DMS153 (cell line): ENCODE measurements at regions not wholly inside any gene's neighbourhood (a gene's known extent, or its start where the extent isn't known, plus 50 kb on each side); places are given as distances from the start of the nearest gene placed in this dataset.
"Not testable (repeated sequence)": the region's sequence is repeated elsewhere in the genome, so short reads cannot be mapped to it uniquely, and the experiment has no call there.

Experiments
- DNase-seq: peaks from one replicate; lab custom pipeline; 2025; lab: John Stamatoyannopoulos, UW

DNA sequence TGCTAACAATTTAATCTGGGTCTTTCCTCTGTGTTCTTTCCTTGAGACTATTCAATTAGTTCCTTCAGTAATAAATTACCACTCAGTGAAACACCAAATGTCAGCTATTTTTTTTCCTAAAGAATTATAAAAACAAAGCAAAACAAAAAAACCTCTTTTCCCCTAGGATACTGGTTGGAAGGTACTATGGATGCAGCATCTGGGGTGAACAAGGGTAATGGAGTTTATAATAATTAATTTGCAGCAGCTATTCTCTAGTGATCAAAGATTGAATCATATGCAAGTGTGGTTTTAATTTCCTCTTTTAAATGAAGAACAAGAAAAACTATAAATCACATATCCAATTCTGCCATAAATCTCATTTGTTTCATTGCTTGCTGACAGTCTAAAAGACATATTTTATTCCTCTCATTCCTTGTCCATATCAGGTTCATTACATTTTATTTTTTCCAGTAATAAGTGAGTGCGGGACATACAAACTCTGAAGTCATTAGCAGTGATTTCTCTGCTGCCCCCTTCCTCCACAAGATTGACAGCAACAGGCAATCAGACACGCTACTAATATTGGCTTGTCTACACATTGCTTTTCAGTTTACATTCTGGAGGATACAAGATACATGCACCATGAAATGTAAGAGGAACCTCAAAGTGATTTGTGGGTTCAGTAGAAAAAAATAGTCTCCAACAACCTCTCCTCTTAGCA is 1093.4 kb upstream of the SLIT2 start:
- DNase-seq, result no peak

DNA sequence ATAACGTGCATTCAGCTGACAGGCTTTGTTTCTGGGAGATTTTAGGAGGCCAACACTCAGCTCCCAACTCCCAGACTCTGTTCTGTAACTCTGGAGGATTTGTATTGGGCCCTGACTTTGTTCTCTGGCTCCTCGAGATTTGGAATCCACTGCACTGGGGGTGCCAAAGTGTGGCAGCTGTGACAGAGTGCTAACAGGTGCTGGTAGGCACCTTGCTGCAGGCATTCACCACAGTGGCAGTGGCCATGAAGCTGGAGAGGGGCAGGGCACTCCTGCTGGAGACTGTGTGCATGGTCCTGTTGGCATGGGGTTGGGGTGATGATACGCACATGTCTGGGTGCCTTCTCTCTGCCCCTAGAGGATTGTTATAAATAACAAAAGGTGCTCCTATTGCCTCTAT is 1094.9 kb upstream of the SLIT2 start:
- DNase-seq, result no peak

DNA sequence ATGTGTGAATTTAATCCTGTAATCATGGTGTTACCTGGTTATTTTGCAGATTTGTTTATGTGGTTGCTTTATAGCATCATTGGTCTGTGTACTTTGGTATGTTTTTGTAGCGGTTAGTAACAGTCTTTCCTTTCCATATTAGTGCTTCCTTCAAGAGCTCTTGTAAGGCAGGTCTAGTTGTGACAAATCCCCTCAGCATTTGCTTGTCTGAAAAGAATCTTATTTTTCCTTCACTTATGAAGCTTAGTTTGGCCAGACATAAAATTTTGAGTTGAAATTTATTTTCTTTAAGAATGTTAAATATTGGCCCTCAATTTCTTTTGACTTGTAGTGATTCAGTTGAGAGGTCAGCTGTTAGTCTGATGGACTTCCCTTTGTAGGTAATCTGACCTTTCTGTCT is 1096.1 kb upstream of the SLIT2 start:
- DNase-seq, result no peak

DNA sequence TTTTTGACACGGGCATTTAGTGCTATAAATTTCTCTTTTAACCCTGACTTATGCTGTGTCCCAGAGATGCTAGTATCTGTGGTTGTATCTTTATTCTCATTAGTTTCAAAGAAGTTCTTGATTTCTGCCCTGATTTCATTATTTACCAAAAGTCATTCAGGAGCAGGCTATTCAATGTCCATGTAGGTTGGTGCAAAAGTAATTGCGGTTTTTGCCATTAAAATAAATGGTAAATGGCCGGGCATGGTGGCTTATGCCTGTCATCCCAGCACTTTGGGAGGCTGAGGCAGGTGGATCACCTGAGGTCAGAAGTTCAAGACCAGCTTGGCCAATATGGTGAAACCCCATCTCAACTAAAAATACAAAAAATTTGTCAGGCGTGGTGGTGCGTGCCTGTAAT is 1097.4 kb upstream of the SLIT2 start:
- not testable (repeated sequence) for DNase-seq

DNA sequence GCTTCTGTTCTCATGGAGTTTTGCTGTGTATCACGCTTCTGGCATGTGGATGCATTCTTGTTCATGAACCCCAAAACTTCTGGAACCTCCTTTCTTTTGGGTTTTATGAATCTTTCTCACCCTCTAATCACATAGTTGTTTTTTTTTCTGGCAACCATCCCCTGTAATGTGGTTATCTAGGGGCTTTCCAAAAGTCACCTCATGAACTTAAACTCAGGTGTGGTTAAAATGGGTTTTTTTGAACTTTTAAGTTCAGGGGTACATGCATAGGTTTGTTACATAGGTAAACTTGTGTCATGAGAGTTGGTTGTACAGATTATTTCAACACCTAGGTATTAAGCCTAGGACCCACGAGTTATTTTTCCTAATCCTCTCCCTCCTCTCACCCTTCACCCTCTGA is 1099.4 kb upstream of the SLIT2 start:
- DNase-seq, result no peak

DNA sequence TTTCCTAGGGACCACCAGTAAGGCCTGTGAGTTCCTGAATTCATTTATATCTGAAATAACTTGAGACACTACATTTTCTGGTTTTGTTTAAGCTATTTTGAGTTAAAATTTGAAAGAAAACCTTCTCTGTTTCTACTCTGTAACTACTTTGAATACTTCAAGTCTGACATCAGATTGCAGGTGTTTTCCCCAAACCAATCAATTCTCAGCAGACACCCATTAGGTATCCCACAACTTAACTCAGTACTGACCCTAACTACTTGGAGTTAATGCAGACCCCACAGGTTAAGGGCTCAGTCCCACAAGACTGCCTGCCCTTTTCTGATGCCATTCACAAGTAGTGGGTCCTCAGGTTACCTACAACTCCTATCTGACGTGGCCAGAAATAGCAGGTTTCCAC is 1100.0 kb upstream of the SLIT2 start:
- DNase-seq, result no peak

DNA sequence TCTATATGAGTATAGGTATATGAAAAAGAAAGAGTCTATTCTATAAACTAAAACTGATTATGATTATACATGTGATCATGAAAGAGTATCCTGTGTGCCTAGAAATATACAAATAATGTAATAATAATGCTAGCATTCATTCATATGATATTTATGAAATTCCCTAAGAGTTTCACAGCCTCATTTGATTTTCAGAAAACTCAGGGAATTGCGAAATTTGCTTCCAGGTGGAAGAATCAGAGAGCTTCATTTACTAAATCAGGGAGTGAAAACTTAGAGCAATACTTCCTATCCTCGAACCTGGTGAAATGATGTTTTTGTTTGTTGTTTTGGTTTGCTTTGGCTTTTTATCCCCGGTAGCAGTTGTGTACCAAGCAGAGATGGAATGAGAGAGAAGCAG is 1105.7 kb upstream of the SLIT2 start:
- DNase-seq, result no peak

DNA sequence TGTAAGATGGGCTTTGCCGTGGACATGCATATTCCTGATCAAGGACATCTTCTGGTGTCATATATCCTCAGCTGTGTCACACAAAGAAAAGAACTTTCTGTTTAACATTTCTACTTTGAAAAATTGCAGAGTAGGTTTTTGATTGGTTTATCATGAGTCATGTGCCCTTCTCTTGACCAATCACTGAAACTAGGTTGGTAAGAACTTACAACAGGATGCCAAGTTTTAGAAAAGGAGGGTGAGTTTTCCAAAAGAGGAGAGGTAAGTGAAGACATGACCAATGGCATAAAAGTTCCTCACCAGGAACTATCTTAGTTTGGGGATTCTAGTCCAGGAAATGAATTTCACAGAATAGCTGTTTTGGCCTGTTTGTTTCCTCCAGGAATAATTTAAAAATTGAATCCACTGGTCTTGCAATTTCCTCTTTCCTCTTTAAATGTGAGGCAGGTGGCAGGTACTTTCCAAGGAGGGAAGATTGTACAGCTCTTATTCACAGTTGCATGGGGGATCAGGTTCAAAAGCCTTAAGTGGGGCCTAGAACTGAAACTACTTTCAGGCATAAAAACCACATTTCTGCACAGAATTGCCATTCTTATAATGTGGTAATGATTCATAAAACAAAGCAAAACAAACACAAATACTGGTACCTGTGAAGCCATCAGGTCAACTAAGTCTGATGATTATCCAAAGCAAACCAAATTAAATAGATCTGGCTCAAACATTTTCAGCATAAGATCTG is 1114.5 kb upstream of the LCORL start:
- DNase-seq, result no peak

DNA sequence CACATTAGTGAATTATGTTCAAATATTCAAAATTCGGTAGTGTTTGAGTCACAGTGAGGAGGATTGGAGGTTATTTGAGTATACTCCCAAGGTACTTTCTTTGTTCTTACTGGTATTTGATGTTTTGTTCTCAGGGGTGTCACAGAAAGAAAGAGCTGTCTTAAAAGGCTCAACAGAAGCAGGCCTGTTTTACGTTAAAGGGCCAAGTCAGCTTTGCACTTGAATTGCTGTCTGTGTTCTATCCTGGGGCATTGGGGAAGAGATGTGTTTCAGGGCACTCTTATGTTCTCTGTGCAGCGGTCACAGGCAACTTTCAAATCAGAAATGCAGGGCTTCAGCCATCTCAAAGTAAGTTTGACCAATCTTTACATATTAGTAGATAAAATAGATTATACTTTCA is 1113.1 kb upstream of the LCORL start:
- no peak for DNase-seq

DNA sequence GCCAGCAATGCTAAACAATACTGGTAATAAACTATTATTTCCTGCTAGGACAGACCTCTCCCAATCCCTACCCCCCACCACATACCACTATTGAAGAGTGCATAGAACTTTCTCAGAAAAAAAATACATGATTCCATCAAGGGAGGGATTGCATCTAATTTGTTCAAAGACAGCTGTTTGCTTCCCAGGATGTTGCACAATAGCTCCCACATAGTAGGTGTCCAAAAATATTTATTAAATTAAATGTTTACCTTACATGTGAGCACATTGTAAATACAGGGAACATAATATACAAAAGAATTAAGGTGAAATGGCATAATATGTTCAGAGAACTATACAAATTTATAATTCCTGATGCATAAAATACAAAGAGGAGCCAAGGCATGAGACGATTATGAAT is 1111.8 kb upstream of the LCORL start:
- DNase-seq, result no peak

DNA sequence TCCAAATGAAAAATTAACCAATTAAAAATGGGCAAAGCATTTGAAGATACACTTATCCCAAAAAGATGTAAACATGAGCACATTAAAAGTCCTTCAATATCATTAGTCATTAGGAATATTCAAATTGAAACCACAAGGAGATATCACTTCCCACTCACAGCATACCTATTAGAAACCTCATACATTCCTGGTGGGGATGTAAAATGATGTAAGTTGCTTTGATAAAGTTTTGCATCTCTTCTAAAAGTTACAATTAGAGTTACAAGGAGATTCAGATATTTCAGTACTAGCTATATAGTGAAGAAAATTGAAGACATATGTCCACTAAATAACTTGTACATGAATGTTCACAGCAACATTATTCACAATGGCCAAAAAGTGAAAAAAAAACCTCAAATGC is 1109.3 kb upstream of the LCORL start:
- no peak for DNase-seq

DNA sequence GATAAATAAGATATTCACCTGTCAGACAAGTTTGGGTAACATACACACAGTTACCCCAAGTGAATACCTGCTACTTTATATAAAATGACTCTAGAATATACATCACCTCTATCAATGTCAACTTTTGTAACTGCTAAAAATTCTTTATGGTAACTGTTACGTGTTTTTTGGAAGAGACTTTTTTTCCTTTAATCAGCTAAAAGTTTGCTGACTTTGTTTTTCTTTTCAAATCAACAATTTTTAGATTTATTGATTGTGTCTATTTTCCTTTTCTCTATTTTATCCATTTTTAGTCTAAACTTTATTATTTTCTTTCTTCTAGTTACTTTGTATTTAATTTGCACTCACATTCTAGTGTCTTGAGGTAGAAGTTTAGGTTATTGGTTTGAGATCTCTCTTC is 1106.6 kb upstream of the LCORL start:
- DNase-seq, result no peak

DNA sequence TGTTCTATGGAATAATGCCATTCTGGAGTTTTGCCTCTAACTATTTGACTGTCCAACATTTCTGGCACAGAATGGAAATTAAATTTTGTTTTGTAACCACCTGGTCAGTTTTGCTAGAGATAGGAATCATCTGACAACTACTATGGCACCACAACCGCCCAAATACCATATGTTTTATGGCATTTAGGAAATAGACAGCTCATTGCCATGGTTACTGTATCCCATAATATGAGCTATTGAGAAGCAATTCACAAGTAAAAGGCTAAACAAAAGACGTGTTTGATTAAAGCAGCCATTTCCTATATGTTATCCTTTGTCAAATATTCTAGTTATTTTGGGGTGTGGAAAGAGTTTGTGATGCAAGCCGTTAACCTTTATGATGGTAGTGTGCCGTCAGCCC is 1105.3 kb upstream of the LCORL start:
- DNase-seq, result no peak

DNA sequence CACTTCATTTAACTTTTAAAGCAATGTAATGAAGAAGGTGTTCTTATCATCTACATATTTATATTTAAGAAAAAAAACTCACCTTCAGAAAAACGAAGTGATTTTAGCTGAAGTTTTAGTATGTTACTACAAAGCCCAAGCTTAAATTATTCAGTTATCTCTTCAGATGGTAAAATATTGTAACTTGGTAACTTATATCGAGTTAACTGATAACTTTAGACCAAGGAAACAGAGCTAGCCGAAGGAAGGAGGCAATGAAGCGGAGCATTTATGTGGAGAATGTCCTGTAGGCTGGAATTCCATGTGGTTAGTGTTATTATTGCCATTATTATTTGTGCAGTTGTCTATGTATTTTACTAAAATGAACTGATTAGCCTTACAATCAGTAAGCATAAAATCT is 1102.1 kb upstream of the LCORL start:
- no peak for DNase-seq

DNA sequence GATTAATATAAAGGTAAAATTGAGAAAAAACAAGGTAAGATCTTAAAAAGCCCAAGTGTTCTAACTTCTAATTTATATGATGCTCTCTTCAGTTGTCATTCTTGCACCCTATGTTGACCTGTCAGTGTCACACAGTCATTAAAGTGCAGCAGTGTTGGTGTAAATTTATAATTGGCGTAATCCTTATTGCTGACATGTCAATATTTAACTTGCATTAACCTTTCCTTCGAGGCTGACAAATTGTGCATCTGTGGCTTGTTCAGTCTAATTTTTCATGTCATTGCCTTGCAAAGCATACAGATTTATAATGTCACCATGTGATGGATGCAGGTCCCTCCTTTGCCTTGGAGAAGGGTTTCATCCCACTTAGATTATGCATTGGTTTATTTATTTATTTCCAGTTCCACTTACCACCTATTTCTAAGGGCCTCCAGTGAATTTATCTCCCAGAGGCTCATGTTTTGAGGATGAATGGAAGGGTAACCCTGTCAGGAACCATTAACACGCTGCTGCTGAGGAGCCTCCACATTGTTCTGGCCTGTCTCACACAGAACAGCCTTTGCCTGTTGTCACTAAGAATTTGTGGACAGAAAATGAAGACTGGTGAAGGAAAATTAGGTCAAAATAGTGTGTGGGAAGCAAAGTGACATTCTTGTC is 1098.5 kb upstream of the LCORL start:
- no peak for DNase-seq

DNA sequence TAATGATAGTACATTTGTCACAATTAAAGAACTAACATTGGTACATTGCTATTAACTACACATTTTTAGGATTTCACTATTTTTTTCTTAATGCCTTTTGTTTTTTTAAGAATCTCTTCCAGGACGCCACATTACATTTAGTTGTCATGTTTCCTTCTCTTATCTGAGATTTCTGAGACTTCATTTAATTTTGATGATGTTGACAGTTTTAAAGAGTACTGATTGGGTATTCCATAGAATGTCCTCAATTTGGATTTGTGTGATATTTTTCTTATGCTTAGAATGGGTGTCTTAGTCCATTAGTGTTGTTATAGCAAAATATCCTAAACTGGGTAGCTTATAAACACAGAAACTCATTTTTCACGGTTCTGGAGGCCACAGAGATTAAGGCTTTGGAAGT is 1095.5 kb upstream of the LCORL start:
- DNase-seq, result no peak

DNA sequence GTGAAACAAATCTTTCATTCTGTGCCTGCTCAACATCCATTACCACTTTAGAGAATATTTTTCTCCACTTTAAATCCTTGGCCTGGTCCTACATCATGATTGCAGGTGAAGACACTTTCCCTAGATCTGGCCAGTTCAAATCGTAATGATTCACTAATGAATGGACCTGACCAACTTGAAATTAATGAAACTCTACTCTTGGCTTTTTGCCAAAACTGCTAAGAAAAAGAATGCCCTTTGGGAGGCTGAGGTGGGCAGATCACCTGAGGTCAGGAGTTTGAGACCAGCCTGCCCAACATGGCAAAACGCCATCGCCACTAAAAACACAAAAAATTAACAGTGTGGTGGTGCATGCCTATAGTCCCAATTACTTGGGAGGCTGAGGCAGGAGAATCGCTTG is 1082.6 kb upstream of the LCORL start:
- DNase-seq, result no peak

DNA sequence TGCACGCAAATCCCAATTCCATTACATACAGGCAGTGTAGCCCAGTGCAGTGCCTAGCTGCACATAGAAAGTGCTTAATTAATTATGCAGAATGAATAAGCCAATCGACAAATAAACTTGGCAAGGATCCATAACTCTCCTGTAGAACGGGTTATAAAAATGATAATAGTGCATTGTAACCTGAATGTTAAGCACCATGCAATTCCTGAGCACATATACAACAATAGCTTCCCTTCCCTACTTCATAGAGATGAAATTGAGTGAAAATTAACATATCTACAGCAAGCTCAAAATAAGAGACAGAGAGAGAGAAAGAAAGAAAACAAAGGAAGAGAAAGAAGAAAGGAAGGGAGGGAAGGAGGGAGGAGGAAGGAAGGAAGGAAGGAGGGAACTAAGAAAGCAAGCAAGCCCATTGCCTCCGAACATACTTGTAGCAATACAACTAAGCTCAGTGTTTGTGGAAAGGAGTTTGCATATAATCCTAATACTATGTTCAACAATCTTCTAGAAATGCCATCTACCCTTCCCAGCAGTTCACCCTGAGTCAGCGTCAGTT is 1074.0 kb upstream of the LCORL start:
- DNase-seq, result no peak

DNA sequence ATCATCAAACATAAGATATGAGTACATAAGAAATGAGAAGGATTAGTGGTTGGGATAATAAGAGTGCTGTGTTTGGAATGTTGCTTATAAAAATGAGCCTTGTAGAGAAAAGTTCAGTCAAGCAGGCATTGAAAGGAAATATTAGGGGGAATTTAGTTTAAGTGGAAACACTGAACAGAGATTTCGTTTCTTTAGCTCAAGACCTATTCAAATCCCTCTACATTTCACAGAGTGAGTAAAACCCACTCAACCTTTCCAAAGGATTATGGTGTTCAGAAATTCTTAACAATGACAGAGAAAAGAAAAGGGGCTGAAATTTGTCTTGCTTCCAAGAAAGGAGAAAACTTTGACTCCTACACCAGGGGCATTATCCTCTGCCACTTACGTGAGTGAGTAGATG is 1072.4 kb upstream of the LCORL start:
- DNase-seq, result no peak

DNA sequence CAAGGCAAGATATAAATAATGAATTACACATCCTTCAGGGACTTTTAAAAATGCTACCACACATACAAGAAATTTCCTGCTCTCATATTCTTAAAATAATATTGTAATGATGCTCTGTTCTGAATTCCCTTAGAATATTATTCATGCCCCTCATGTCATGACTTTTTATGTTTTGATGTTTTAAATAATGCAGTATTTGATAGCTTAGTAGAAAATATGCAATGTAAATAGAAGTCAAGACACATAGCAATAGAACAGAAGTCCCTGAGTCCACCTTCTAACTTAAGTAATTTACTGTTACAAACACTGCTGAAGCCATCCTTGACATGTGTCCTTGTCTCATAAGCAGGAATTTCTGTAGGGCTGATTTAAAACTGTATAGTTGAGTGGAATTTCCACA is 1071.2 kb upstream of the LCORL start:
- DNase-seq, result no peak

DNA sequence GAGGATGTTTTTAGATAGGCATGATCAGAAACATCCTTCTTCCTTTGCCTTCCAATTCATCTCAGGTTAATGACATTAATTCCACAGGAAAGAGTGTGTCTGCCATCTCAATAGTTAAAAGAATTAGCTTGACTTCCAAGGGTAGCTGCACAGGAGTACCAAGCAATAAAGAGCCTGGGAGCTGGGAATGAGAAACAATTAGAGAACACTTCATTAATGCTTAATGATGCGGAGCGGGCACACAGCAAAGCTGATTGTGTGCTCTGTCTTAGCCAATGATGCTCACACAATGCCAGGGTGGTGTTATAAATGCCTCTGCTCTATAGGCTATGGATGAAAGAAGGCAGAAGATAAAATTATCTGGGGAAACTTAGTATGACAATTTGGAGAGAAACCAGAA is 1052.5 kb upstream of the LCORL start:
- DNase-seq, result no peak

DNA sequence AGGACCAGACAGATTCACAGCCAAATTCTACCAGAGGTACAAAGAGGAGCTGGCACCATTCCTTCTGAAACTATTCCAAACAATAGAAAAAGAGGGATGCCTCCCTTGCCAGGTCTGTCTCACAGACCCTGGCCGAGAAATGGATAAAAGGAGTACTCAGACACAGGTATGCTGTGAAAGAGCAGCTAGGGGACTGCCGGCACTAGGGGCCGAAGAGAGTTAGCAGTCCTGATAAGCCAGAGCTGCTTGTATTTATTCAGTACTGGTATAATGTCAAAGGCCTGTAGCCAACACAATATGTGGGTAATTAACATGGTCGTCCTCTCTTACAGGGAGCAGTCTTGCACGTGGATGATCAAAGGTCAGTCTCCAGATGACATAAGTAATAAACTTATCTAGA is 1042.1 kb upstream of the LCORL start:
- no peak for DNase-seq

DNA sequence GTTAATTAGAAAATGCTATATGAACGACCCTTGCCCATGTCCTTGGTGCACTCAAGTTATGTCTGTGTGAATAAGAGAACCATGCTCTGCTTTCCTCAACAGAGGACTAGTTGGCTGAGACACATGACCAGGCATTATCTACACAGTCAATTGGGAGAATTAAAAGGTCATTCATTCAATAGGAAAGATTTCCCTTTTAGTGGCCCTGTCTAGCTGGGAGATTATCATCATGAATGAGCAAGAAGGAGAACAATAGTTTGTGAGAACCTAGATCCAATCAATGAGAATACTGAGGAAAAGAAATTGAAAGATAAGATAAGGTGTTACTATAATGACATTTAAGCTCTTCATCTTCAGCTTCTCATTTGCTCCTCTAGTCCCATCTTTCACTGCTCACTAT is 1033.4 kb upstream of the LCORL start:
- no peak for DNase-seq
